ENCODE measurements at regions not wholly inside any gene's neighbourhood (a gene's known extent, or its start where the extent isn't known, plus 50 kb on each side); places are given as distances from the start of the nearest gene placed in this dataset.
A peak's percentile ranks its signal among the peaks of the same experiment; 100 is the strongest.
"Not testable (repeated sequence)": the region's sequence is repeated elsewhere in the genome, so short reads cannot be mapped to it uniquely, and the experiment has no call there.

DNA sequence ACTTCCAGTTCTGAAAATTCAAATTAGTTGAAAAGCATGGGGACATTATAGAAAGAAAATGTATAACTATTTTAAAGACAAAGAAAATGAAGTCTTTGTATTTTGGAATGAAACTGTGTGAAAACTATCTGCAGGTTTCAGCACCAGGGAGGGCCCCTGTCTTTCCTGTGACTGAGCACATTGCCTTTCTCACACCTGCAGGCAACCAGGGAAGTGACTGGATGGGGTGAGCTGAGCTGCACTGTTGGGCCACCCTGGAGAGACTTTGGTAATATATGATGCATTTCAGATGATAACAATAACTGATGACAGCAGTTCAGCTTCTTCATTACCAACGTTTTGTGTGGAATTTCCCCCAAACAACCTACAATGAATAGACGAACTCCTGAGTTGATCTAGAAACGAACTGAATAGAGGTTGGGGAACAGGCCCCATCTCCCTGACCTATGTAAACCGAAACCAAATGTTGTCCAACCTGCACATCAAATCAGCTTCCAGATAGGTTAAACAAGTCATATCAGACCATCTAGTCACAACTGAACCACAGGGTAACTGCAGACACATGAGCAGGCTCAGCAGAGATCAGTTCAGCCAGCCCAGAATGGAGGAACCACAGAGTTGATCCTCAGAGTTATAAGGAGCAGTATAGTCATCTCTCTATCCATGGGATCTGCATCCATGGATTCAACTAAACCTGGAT is 1402.2 kb downstream of the RPIA start:
- DNase-seq, result not testable (repeated sequence)

- not testable (repeated sequence) for DNase-seq
These were observed 1406.1 kb downstream of the RPIA start for GRCh38 chr2:90097617-90098016.

GRCh38 chr2:90105142-90105541 is 1413.7 kb downstream of the RPIA start:
- not testable (repeated sequence) for DNase-seq

- not testable (repeated sequence) for DNase-seq
These were observed 1431.9 kb downstream of the RPIA start for GRCh38 chr2:90123409-90123808.

GRCh38 chr2:90139046-90139445 is 1447.6 kb downstream of the RPIA start:
- not testable (repeated sequence) for DNase-seq

DNA sequence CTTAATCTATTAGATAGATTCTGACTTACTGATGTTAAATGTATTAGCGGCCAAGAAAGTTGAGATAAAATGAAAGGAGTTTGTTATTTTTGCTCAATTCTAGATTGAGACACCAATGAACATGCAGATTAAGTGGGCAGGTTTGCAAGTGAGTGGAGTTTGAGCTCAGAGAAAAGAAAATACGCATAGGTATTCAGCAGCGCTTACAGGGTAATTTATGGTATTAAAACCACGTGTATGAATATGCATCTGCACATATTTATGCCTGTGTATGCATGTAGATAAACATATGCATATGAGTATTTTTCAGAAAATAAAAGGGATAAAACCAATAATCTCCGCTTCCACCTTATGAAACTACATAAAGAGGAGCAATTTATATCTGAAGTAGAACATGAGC is 1450.1 kb downstream of the RPIA start:
- DNase-seq, result not testable (repeated sequence)

DNA sequence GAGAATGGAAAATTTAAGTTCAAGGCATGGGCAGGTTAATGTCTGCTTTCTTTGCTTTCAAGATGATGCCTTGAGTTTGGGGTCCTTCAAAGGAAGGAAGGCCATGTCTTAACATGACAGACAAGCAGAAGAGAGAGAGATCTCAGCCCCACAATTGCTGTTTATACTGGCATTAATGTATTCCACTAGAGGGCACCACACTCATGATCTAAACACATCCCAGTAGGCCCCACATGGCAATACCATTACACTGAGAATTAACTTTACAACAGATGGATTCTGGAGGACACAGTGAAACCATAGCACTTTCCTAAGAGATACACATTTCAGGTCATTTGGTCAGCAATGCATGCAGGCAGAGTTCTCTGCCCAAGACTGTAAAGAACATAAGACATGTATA is 1460.3 kb downstream of the RPIA start:
- DNase-seq, result peak; percentile 3

DNA sequence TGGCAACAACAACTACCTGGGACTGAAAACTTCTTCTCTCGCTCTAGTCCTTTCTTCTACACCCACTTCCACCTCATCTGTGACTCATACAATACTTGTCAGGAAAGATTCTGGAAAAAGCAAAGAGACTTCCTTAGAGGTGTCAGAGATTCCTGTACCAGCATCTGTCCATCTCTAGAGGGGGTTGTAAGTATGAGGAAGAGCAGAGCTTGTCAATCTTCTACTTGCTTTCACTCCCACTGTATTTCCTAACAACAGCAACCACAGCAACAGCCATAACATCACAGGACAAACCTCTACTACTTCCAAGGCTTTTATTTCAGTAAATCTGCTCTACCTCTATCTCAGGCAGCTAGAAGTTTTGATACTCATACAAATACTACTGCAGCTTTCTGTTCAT is 1479.5 kb downstream of the RPIA start:
- not testable (repeated sequence) for DNase-seq

GRCh38 chr2:90173081-90173480 is 1481.6 kb downstream of the RPIA start:
- DNase-seq, result not testable (repeated sequence)

DNA sequence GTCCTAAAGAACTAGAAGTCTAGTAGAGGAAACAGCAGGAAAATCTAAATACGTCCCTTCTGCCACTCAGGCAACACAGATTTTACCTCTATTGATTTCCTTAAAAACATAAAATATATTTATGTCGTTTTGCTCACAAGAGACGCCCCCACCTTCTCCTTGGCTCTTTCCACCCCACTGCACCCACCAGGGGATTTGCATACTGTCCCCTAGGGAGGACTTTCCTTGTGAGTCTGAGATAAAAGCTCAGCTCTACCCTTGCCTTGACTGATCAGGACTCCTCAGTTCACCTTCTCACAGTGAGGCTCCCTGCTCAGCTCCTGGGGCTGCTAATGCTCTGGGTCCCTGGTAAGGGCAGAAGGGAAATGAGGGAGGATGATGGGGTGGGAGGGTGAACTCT is 1488.1 kb downstream of the RPIA start:
- not testable (repeated sequence) for DNase-seq

GRCh38 chr2:90207454-90208058 is 1516.1 kb downstream of the RPIA start:
- DNase-seq, result peak; percentile 56

DNA sequence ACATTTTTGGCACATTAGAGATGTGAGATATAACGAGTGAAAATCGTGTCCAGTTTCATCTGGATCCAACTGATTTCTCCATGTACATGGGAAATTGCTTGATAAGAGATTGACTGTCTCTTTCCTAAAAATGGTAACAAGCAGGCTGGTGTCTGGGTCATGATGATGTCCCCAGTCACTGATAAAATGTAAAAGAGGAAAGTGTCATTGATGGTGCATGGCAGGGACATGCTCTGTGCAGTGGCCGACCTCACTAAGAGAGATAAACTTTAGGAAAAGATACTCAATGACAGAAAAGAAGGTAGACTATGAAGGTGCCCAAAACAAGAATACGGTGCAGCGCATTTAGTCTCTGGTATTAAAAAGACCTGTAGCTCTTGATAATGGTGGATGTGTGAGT is 1517.5 kb downstream of the RPIA start:
- no peak for DNase-seq

- DNase-seq, result no peak
These were observed 1518.3 kb downstream of the RPIA start for GRCh38 chr2:90209806-90210205.

DNA sequence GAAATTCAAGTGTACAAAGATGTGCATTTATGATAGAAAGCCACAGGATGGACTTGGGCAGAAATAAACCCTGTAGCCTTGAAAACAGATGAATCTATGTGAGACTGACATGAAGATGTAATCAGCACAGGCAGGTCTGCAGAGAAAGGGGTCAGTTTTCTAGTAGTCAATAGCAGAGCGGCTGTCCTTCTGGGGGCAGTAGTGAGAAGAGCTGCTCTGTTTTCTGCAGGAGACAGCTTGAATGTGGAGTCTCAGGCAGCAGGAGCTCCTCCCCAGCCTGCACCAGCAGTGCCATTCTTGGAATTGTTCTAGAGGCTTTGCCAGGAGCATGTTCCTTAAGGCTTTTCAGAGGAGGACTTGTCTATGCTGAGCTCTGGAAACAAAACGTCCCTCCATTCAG is 1524.4 kb downstream of the RPIA start:
- DNase-seq, result not testable (repeated sequence)

DNA sequence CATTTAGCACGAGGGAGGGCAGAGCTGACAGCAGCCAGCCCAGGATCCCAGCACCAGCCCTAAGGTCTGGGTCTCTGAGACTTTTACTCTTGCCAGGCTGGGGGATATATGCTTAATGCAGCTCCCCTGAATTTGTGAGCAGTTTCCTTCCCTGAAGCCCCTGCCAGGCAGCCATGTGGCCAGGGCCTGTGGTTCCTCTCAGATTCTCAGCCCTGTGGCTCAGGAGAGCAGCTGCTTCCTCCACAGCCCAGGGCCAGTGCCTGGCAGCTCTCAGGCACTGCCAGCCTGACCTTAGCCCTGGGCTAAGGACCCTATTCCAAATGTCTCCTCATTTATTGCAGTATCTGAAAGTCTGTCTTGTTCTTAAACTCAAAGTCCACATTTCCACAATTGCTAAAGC is 1525.3 kb downstream of the RPIA start:
- DNase-seq, result peak; percentile 77

DNA sequence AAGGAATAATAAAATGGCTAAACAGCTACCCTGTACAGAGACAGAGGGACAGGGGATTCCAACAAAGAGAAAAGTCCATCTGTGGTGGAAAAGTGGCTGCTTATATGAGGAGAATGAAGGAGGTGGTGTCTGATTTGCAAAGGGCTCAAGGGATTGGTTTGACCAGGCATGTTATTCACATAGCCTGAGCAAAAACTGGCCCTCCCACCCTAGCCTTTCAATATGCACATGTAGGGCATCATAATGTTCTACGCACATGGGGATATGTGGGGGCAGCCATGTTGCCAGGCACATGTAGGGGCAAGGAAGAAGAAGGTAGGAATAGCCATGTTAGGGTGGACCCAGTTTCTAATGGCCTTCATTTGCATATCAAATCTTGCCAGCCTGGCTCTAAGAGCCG is 1527.1 kb downstream of the RPIA start:
- DNase-seq, result not testable (repeated sequence)

DNA sequence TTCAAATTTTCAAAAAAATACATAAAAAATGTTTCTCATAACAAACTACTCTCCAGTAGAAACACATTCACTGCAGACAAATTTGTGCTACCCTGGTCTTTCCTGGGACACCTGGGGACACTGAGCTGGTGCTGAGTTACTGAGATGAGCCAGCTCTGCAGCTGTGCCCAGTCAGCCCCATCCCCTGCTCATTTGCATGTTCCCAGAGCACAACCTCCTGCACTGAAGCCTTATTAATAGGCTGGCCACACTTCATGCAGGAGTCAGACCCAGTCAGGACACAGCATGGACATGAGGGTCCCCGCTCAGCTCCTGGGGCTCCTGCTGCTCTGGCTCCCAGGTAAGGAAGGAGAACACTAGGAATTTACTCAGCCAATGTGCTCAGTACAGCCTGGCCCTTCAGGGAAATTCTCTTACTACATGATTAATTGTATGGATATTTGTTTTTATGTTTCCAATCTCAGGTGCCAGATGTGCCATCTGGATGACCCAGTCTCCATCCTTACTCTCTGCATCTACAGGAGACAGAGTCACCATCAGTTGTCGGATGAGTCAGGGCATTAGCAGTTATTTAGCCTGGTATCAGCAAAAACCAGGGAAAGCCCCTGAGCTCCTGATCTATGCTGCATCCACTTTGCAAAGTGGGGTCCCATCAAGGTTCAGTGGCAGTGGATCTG is 1529.3 kb downstream of the RPIA start:
- DNase-seq, result not testable (repeated sequence)

DNA sequence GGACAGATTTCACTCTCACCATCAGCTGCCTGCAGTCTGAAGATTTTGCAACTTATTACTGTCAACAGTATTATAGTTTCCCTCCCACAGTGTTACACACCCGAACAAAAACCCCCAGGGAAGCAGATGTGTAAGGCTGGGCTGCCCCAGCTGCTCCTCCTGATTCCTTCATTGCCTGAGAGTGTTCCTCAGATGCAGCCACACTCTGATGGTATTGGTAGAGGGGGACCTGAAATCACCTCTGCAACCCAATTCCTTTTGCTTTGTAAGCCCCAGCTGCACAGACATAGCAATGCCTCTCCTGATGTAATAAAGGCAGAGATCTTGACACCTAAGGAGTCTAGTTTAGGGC is 1529.8 kb downstream of the RPIA start:
- no peak for DNase-seq

DNA sequence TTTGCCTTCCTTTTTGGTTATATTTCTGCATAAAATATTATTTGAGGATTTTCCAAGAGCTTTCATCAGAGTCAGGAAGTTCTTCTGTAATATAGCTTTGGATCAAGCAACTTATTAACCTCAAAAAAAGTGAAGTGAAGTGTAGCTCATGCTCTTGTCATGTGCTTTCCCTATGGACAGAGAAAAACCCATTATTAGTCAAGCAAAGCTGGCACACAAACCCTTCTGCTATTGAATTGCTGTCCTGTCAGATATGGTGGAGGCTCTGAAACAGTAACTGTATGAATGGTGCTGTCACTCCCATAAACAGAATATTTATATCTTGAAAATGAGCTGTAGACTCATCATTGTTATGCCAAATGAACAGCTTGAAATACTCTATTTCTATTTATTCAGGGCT is 1533.3 kb downstream of the RPIA start:
- not testable (repeated sequence) for DNase-seq

- peak; percentile 30 for DNase-seq
These were observed 1535.1 kb downstream of the RPIA start for GRCh38 chr2:90226465-90227072.

- DNase-seq, result not testable (repeated sequence)
These were observed 1539.7 kb downstream of the RPIA start for GRCh38 chr2:90231199-90231598.

DNA sequence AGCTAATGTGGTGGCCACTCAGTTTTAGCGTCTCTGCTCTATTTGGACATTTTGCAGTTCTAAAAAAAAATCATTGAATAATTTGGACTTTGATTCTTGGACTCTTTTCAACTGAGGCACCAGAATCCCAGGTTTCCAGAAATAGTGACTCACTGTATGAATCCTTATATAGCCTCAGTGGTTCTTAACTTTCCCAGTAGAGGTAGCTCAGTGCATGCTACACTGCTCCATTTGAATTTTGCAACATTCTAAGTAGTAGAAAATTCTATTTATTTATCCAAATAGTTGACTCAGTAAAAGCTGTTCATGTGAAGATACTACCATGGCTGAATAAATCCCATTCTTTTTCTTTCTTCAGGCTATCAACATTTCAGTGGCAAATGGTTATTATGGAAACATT is 1544.0 kb downstream of the RPIA start:
- not testable (repeated sequence) for DNase-seq

DNA sequence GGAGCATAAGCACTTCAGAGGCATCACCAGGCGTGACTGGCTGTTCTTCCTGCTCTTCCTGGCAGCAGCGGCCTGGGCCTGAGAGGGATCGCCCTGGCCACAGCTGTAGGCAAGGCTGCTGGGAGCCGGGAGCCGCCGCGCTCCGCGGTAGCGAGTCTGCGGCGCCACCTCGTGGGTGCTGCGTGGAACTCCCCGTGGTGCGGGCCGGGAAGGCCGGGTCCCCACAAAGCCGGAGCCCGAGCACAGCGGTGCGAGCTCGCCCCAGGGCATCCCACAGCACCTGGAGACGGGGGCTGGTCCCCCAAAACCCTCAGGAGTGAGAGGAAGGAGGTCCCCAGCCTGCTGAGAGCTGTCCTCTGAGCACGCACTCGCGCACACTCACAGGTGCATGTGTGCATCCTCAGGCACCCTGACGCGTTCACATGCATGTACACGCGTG is 1546.5 kb downstream of the RPIA start:
- peak; percentile 39 for DNase-seq

Measured in GDM1 (cell line).